ENCODE measurements at regions not wholly inside any gene's neighbourhood (a gene's known extent, or its start where the extent isn't known, plus 50 kb on each side); places are given as distances from the start of the nearest gene placed in this dataset.

DNA sequence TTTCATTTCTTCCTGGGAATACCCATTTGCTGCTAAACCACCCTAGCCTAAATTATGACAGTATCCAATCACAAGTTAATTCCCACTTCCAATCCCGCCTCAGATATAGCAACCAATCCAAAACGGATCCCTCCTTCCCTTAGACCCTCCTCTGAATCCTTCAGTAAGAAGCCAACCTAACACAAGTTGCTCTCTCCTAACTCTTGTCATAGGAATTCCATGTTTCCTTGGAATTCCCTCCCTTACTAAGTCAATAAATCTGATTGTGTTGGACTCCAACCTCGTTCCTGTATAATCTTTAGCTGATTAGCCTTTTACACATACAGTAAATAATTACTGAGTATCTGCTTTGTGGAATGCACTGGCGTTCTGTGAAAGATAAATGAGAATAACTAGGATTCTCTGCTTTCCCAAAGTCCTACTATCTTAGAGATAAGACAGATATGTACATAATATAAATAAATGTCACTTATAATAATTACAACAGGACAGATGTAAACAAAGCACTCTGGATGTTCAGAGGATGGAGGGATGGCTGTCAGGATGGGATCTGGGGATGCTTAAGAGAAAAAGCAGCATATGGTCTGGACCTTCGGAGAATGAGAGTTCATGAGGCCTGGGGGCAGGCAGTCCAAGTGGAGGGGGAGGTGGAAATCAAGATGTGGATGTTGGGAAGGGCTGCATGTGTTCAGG lies 185.8 kb upstream of the SOX5 start:
- no peaks in the 10 kb centered on the region for H3K4me1 ChIP-seq (ENCODE audit: insufficient read depth, low read length, severe bottlenecking)
- H4K20me1 ChIP-seq (ENCODE audit: insufficient read depth, low read length): no peaks in the 10 kb centered on the region
- no peaks in the 10 kb centered on the region for H3K36me3 ChIP-seq (ENCODE audit: insufficient read depth, low read length)
- no peak overlapping the region for H3K9ac ChIP-seq (ENCODE audit: low read length)
- no peak overlapping the region for H3K4me2 ChIP-seq (ENCODE audit: low read length)
- TF ChIP-seq, protein P1, sequence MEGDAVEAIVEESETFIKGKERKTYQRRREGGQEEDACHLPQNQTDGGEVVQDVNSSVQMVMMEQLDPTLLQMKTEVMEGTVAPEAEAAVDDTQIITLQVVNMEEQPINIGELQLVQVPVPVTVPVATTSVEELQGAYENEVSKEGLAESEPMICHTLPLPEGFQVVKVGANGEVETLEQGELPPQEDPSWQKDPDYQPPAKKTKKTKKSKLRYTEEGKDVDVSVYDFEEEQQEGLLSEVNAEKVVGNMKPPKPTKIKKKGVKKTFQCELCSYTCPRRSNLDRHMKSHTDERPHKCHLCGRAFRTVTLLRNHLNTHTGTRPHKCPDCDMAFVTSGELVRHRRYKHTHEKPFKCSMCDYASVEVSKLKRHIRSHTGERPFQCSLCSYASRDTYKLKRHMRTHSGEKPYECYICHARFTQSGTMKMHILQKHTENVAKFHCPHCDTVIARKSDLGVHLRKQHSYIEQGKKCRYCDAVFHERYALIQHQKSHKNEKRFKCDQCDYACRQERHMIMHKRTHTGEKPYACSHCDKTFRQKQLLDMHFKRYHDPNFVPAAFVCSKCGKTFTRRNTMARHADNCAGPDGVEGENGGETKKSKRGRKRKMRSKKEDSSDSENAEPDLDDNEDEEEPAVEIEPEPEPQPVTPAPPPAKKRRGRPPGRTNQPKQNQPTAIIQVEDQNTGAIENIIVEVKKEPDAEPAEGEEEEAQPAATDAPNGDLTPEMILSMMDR (IDR thresholded peaks at IDR 0.05; ENCODE audit: low read length): no peak
- no peak for TF ChIP-seq EZH2 (IDR thresholded peaks at IDR 0.05; ENCODE audit: borderline replicate concordance, low read length)
- H3K79me2 ChIP-seq (ENCODE audit: insufficient read depth, low read length): no peaks in the 10 kb centered on the region
- H3K4me3 ChIP-seq (ENCODE audit: low read depth, low read length, poor library complexity, severe bottlenecking): no peak overlapping the region
- no peaks in the 10 kb centered on the region for H3K9me3 ChIP-seq (ENCODE audit: low read length)
- H3F3A ChIP-seq (ENCODE audit: insufficient read depth, low read length): no peaks in the 10 kb centered on the region
- H2AFZ ChIP-seq (ENCODE audit: low read length): no peak overlapping the region
- no peak overlapping the region for H3K27ac ChIP-seq (ENCODE audit: low read depth, low read length, poor library complexity, severe bottlenecking)
- no peaks in the 10 kb centered on the region for H3K27me3 ChIP-seq (ENCODE audit: insufficient read depth, low read length)
- H3K9me2 ChIP-seq (ENCODE audit: low read depth, low read length): no peaks in the 10 kb centered on the region

DNA sequence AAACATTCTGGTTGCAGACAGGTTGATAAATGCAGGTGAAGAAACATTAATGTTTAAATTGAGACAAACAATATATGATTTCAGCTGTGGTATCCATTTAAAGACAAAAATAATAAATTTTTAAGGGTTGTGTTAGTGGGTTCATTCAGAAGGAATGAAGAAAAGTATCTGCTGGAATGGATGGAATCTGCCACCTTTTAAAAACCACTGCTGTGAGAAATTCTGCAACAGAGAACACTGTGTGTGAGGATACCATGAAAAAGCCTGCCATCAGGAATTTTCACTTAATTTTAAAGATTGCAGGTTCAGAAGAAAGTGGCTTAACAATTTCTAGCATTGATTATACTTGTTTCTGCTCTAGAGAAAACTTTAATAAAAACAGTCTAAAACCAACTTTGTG lies 184.6 kb upstream of the SOX5 start:
- H3K4me1 ChIP-seq (ENCODE audit: insufficient read depth, low read length, severe bottlenecking): no peaks in the 10 kb centered on the region

DNA sequence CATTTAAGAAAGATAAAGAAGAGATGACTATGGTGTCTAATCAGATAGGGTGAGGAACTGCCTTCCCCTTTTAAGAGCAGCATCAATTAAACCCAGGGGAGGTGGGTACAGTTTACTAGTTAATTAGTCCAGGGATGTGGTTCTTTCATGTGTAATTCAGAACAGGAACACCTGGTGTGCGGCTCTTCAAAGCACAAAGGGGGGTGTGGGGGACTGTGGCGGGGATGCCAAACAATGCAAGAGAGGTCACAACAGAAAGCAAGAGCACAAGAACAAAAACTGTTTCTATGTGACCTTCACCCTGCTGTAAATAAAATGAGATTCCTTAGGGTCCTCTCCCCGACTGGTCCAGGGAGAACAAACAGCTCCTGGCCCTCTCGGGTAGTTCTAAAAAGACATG lies 183.9 kb upstream of the SOX5 start:
- no peaks in the 10 kb centered on the region for H3K27me3 ChIP-seq (ENCODE audit: insufficient read depth, low read length)
- H3K36me3 ChIP-seq (ENCODE audit: insufficient read depth, low read length): no peaks in the 10 kb centered on the region
- TF ChIP-seq EZH2 (IDR thresholded peaks at IDR 0.05; ENCODE audit: borderline replicate concordance, low read length): no peak
- TF ChIP-seq, protein P1 (IDR thresholded peaks at IDR 0.05; ENCODE audit: low read length): no peak
- no peaks in the 10 kb centered on the region for H3K9me3 ChIP-seq (ENCODE audit: low read length)
- H3F3A ChIP-seq (ENCODE audit: insufficient read depth, low read length): no peaks in the 10 kb centered on the region
- no peaks in the 10 kb centered on the region for H3K9me2 ChIP-seq (ENCODE audit: low read depth, low read length)
- H3K4me3 ChIP-seq (ENCODE audit: low read depth, low read length, poor library complexity, severe bottlenecking): no peak overlapping the region
- no peak overlapping the region for H3K27ac ChIP-seq (ENCODE audit: low read depth, low read length, poor library complexity, severe bottlenecking)
- no peak overlapping the region for H3K9ac ChIP-seq (ENCODE audit: low read length)
- H3K4me1 ChIP-seq (ENCODE audit: insufficient read depth, low read length, severe bottlenecking): no peaks in the 10 kb centered on the region
- H4K20me1 ChIP-seq (ENCODE audit: insufficient read depth, low read length): no peaks in the 10 kb centered on the region
- no peak overlapping the region for H2AFZ ChIP-seq (ENCODE audit: low read length)
- H3K79me2 ChIP-seq (ENCODE audit: insufficient read depth, low read length): no peaks in the 10 kb centered on the region
- no peak overlapping the region for H3K4me2 ChIP-seq (ENCODE audit: low read length)

More for the DNA sequence above, 184.6 kb upstream of the SOX5 start:
- H3K9ac ChIP-seq (ENCODE audit: low read length): no peak overlapping the region
- H3F3A ChIP-seq (ENCODE audit: insufficient read depth, low read length): no peaks in the 10 kb centered on the region
- H3K27ac ChIP-seq (ENCODE audit: low read depth, low read length, poor library complexity, severe bottlenecking): no peak overlapping the region
- H3K79me2 ChIP-seq (ENCODE audit: insufficient read depth, low read length): no peaks in the 10 kb centered on the region
- no peak overlapping the region for H2AFZ ChIP-seq (ENCODE audit: low read length)
- no peak for TF ChIP-seq EZH2 (IDR thresholded peaks at IDR 0.05; ENCODE audit: borderline replicate concordance, low read length)
- TF ChIP-seq, protein P1 (IDR thresholded peaks at IDR 0.05; ENCODE audit: low read length): no peak
- H3K4me3 ChIP-seq (ENCODE audit: low read depth, low read length, poor library complexity, severe bottlenecking): no peak overlapping the region
- H3K4me2 ChIP-seq (ENCODE audit: low read length): no peak overlapping the region
- no peaks in the 10 kb centered on the region for H3K9me2 ChIP-seq (ENCODE audit: low read depth, low read length)
- no peaks in the 10 kb centered on the region for H4K20me1 ChIP-seq (ENCODE audit: insufficient read depth, low read length)
- H3K27me3 ChIP-seq (ENCODE audit: insufficient read depth, low read length): no peaks in the 10 kb centered on the region
- no peaks in the 10 kb centered on the region for H3K36me3 ChIP-seq (ENCODE audit: insufficient read depth, low read length)
- H3K9me3 ChIP-seq (ENCODE audit: low read length): no peaks in the 10 kb centered on the region
